ENCODE measurements at regions not wholly inside any gene's neighbourhood (a gene's known extent, or its start where the extent isn't known, plus 50 kb on each side); places are given as distances from the start of the nearest gene placed in this dataset.
"Not testable (repeated sequence)": the region's sequence is repeated elsewhere in the genome, so short reads cannot be mapped to it uniquely, and the experiment has no call there.

DNA sequence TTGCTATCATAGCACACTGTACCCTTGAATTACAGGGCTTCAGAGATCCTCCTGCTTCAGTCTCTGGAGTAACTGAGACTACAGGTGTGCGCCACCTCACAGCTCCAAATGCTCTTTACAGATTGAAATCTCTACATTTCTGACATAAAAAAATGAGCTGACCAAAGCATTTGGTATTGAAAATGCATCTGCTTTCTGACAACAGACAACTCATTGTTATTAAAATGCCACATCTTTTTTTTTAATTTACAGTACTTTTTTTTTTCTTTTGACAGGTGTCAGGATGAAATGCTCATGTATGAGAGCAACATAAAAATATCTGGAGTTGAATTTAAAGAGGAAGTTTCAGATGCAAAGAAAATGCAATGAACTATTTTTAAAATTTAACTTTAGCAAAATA is 764.5 kb downstream of the TRAM1L1 start:
- DNase-seq (ENCODE audit: low spot score) = no peak

DNA sequence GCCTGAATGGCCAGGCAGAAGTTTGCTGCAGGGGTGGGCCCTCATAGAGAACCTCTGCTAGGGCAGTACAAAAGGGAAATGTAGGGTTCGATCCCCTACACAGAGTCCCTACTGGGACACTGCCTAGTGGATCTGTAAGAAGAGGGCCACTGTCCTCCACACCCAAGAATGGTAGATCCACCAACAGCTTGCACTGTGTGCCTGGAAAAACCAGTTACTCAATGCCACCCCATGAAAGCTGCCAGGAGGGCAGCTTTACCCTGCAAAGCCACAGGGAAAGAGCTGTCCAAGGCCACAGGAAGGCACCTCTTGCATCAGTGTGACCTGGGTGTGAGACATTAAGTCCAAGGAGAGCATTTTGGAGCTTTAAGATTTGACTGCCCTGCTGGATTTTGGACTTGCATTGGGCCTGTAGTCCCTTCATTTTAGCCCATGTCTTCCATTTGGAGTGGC is 781.6 kb downstream of the TRAM1L1 start:
- DNase-seq (ENCODE audit: low spot score) = no peak

DNA sequence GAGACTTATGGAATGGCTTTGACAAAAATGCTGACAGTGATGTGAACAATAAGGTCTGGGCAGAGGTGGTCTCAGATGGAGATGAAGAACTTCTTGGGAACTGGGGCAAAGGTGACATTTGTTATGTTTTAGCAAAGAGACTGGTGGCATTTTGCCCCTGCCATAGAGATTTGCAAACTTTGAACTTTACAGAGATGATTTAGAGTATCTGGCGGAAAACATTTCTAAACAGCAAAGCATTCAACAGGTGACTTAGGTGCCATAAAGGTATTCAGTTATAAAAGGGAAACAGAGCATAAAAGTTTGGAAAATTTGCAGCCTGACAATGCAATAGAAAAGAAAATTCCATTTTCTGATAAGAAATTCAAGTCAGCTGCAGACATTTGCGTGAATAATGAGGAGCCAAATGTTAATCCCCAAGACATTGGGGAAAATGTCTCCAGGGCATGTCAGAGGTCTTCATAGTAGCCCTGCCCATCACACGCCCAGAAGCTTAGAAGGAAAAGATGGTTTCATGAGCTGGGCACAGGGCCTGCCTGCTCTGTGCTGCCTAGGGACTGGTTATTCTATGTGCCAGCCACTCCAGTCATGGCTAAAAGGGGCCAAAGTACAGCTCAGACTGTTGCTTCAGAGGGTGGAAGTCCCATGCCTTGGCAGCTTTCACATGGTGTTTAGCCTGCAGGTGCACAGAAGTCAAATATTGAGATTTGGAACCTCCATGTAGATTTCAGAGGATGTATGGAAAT is 782.2 kb downstream of the TRAM1L1 start:
- DNase-seq (ENCODE audit: low spot score) = no peak

DNA sequence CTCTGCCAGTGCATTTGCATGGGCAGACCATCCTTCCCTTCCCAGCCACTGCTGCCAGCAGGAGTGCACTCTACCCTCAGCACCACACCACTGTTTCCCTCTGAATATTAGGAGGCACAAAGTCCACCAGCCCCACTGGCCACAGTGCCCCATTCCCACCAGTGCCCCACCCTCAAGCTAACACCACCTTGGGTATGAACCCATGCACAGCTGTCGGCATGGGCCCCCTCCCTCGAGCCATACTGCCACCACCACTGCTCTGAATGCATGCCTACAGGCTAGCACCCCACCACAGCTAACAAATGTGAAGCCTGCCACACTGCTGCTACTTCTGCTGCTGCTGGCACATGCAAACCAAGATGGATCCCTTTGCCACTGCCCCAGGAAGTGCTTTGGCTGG is 810.4 kb downstream of the TRAM1L1 start:
- DNase-seq (ENCODE audit: low spot score) = no peak

DNA sequence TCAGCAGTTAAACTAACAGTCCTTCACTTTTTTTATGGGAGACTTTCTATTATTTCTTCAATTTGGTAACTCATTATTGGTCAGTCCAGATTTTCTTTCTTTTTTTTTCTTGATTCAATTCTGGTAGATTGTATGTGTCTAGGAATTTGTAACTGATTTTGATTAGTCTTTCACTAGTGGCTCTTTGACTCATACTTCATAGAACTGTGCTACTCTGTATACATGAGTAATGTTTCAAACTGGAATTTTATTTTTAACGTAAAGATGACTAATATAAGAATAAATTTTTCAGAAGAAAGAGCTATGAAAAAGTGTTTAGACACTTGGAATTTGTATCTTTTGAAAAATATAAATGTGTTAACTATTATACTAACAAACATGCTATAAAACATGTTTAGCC is 813.0 kb downstream of the TRAM1L1 start:
- DNase-seq (ENCODE audit: low spot score) = no peak

DNA sequence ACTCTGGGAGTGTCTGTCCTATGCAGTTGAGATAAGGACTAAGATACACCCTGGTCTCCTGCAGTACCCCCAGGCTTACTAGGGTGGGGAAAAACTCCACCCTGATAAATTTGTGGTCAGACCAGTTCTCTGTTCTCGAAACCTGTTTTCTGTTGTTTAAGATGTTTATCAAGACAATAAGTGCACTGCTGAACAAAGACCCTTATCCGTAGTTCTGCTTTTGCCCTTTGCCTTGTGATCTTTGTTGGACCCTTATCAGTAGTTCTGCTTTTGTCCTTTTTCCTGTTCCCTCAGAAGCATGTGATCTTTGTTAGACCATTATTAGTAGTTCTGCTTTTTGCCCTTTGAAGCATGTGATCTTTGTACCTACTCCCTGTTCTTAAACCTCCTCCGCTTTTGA is 824.4 kb downstream of the TRAM1L1 start:
- not testable (repeated sequence) for DNase-seq (ENCODE audit: low spot score)

DNA sequence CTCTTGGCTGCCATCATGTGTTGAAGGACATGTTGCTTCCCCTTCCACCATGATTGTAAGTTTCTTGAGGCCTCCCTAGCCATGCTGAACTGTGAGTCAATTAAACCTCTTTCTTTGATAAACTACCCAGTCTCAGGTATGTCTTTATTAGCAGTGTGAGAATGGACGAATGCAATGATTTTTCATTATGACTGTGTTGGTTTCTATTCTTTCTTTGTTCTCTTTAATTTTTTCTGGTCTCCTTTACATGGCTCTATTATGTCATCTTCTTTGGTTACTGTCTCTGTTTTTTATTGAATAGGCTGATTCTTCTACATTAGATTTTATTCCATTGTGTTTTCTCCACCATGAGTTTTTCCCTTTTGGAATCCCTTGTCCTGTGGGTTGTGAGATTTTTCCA is 840.6 kb downstream of the TRAM1L1 start:
- no peak for DNase-seq (ENCODE audit: low spot score)

DNA sequence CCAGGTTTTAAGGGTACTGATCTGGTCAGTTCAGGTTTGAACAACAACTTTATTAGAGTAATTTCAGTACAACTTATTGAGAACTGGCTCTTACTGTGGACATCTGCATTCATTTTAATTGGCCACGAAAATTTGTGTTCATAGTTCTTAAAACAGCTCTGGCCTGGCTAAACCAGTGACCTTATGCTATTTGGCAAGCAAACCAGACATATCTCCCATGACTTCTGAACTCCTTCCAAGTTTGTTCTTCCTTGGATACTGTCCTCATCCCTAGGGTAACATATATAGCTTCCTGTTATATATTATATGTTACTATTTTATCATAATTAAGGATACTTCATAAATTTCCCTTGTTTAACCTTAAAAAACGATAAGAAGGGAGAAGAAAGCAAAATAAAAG is 841.9 kb downstream of the TRAM1L1 start:
- no peak for DNase-seq (ENCODE audit: low spot score)

DNA sequence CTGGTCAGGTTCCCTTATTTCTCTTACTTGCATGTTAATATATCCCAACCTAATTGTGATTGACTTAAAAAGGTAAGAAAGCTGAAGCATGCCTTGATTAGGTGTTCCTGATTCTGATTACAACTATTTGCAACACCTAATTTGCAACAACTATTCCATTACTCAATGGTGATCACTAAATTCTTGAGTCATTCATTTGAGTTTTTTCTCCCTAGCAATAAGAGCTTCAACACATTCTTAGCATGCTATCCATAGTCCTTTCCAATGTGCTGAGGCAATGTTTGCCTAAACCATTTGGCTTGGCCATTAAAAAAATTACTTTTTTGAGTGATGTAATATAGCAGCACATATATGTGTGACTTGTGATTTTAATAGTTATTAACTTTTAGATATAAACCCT is 851.4 kb downstream of the TRAM1L1 start:
- no peak for DNase-seq (ENCODE audit: low spot score)

DNA sequence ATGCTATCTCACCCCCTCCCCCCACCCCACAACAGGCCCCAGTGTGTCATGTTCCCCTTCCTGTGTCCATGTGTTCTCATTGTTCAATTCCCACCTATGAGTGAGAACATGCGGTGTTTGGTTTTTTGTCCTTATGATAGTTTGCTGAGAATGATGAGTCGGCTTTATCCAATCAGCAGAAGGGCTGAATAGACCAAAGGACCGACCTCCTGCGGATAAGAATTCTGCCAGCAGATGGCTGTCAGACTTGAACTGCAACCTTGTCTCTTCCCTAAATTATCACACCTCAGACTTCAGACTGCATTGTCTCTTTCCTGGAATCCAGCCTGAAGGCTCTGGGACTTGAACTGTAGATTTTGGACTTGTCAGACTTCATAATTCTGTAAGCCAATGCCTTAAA is 853.4 kb downstream of the TRAM1L1 start:
- not testable (repeated sequence) for DNase-seq (ENCODE audit: low spot score)

DNA sequence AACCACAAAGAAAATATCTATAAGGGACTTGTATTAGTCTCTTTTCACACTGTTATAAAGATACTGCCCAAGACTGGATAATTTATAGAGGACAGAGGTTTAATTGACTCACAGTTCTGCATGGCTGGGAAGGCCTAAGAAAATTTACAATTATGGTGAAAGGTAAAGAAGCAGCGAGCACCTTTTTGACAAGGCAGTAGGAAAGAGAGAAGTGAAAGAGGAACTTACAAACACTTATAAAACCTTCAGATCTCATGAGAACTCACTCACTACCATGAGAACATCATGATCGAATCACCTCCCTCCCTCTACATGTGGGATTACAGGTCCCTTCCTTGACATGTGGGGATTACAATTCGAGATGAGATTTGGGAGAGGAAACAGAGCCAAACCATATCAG is 856.0 kb downstream of the TRAM1L1 start:
- DNase-seq (ENCODE audit: low spot score) = no peak

DNA sequence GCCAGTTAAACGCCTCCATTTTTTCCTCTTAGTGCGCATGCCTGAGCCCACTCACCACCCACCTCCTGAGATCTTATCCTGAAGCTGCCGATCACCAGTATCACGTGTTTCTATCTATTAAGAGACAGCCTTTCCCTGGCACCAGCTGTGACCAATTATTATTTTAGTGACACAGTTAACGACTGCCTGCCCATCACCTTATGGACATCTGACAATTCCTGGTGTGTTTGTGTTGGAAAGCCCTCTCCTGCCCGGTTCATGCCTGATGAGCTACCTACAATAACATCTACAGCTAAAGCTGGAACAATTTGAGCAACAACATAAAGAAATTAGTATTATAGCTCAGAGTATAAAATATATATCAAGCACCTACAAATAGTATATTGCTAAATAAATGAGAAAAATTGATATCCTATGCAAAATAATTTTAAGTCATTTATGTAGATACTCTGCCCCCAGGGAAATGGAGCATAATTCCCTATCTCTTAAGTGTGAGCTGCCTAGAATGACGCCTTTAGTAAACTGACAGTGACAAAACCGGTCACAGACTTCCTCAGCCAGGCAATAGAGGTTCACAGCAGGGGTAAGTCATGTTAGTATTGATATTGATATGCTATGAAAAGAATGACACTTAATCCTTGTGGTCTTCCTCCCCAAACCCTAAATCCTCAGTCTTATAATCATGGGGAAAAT is 862.2 kb downstream of the TRAM1L1 start:
- no peak for DNase-seq (ENCODE audit: low spot score)

DNA sequence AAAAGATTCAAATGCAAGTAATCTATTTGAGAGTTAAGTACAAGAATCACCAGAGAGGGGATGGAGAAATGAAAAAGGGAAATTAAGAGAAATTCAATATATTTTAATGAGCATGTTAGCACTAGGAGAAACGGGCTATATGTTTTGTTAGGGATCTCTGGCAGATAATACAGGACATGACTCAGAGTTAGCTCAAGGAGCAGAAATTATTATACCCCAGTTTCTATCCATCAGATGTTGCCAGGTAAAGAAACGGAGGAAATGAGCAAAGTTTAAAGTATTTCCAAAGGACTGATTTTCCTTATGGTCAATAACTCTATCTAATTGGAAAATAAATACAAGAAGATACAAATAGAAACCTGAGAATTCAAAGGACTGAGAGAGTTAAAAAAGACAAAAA is 867.6 kb downstream of the TRAM1L1 start:
- DNase-seq (ENCODE audit: low spot score) = no peak

DNA sequence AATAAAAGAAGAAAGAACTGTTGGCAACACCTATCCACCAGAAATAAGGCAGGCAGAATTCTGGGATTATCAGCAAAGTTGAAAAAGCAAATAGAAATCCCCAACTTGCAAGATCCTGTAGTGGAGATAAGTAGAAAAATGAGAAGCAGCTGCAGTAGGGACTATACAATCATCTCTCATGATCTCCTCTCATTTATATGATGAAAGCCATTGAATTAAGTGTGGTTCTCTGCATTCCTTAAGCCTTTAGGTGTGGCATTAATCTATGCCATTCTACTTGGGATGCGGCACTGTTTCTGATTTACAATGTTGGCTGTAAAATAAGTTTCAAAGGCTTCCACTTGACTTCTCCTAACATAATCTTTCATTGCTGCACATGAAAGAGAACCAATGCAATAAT is 869.8 kb downstream of the TRAM1L1 start:
- DNase-seq (ENCODE audit: low spot score) = no peak

DNA sequence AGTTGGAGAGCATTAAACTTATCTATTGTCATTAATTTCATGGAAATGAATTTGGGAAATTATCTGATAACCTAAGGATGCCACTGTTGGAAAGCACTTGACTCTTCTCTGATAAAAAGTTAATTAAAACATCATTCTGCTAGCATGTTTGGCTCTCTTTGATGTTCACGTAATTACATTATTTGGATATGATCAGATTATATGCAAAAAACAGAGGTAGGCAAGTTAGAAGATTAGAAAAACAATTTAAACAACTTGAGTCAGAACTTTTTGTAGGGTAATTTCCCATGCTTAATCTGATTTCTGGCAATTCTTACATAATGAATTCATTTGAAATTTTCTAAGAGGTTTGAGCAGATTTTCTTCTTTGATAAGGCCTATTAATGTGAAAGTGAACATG is 882.9 kb downstream of the TRAM1L1 start:
- DNase-seq (ENCODE audit: low spot score) = no peak

DNA sequence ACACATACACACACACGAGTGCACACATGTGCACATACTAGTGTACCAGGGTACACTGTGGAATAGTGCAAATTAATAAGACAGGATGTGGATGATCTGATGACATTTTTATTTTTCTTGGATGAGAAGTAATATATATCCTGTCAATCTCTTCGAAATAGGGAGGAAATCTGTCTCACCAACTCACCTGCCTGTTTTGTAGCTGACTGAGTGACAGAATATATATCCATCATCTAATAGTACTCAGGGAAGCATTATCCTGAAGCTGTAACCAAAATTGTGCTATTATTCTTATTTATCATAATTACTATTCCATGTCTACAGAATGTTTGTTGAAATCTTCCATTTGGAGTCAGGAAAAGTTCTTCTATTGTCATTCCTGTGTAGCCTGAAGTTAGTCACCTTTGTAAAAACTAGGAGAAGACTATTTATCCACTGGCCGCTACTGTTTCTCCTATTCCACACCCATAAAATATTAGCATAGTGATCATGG is 888.0 kb downstream of the TRAM1L1 start:
- DNase-seq (ENCODE audit: low spot score) = no peak

DNA sequence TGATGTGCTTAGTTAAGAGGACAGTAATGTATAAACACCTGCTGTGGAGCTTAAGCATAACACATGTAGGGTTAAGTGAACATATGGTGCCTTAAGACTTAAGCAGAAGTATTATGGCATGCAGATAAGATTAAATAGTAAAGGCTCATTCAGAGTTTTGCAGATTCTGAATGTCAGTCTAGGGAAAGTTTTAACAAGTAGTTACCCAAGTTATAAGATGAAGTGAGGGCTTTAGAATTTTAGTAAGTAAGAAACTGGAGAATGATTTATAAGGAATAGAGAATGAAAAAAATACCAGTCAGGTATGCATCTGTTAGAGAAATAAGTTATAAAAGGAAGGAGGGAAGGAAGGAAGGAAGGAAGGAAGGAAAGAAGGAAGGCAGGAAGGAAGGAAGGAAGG is 902.1 kb downstream of the TRAM1L1 start:
- no peak for DNase-seq (ENCODE audit: low spot score)

DNA sequence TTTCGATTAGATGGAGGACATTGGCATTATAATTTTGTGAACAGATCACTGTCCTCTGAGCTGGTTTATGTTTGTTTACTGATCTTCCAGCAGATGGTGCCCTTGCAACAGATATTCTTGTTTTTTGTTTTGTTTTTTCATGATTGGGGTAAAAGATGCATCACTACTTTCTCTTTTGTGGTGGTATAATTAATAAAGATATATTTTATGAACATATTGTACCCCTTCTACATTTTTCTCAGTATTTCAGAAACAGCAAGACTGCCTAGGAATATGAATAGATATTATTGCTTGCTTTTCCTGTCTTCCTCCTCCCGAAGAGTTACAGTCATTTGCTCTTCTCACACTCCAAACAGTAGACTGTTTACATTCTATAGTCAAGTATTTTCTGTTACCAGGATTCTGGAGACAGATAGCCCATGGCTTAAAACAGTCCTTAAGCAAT is 905.2 kb downstream of the TRAM1L1 start:
- peak; percentile 5 for DNase-seq (ENCODE audit: low spot score)

DNA sequence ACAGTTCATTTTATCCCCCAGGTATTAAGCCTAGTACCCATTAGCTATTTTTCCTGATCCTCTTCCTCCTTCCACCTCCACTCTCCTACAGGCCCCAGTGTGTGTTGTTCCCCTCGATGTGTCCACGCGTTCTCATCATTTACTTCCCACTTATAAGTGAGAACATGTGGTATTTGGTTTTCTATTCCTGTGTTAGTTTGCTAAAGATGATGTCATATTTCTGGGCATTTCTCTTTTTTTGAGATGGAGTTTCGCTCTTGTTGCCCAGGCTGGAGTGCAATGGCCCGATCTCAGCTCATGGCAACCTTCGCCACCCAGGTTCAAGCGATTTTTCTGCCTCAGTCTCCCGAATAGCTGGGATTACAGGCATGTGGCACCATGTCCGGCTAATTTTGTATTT is 934.0 kb downstream of the TRAM1L1 start:
- not testable (repeated sequence) for DNase-seq (ENCODE audit: low spot score)

DNA sequence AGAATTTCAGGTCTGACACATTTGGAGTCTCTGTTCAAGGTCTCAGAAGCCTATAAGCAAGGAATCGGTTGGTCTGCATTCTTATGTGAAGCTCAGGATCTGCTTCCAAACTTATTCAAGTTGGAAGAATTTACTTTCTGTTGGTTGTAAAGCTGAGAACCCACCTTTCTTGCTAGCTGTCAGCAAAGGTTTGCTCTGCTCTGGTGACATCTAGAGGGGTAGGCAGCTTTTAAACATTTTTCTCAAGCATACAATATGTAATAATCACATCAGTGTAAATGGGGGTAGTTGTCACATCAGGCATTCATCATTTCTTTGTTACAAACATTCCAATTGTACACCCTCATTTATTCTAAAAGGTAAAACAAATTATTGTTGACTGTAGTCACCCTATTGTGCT is 935.2 kb downstream of the TRAM1L1 start:
- DNase-seq (ENCODE audit: low spot score) = no peak

DNA sequence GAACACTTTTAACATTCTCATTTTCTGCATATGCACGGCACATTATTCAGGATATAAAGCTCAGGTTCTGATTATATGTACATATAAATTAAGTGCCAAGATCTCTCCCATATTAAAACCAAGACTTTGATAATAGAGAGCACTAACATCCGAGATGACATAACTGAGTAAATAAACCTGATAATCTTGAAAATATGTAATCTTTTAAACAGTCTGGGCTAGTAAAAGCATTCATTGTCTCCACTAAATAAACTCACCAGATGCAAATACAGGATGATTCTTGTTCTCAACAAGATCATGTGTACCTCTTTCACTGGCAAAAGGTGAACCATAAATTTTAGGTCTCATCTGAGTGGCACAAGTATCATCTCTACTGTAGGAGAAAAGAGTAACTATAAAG is 942.2 kb downstream of the TRAM1L1 start:
- no peak for DNase-seq (ENCODE audit: low spot score)

DNA sequence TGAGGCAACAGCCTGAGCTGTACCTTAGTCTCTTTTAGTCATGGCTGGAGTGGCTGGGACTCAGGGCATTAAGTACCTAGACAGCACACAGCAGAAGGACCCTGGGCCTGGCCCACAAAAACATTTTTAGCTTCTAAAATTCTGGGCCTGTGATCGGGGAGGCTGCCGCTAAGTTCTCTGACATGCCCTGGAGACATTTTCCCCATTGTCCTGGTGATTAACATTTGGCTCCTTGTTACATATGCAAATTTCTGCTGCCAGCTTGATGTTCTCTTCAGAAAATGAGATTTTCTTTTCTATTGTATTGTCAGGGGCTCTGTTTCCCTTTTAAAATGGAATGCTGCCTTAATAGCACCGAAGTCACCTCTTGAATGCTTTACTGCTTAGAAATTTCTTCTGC is 952.4 kb downstream of the TRAM1L1 start:
- no peak for DNase-seq (ENCODE audit: low spot score)

DNA sequence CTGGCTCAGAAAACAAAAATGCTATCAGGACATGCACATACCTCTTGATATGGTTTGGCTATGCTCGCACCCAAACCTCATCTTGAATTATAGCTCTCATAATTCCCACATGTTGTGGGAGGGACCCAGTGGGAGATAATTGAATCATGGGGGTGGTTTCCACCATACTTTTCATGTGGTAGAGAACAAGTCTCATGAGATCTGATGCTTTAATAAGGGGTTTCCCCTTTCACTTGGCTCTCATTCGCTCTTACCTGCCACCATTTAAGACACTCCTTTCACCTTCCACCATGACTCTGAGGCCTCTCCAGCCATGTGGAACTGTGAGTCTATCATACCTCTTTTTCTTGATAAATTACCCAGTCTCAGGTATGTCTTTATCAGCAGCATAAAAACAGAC is 958.6 kb downstream of the TRAM1L1 start:
- no peak for DNase-seq (ENCODE audit: low spot score)

DNA sequence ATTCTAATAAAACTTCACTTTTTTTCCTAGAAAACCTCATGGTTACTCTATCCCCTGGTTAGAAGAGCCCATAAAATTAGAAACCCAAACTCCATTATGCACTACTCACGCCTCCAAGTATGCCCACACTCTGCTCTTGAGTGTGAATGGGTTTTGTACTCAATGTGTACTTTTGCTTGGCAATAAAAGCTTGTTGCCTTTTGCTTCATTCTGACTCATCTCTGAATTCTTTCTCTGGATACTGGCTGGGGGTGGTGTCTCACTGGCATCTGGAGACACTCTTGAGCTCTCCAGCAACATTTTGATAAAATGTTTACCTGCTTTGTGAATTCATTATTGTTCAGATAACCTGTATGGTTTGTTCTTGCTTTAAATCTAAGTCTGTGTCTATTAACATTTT is 963.3 kb downstream of the TRAM1L1 start:
- no peak for DNase-seq (ENCODE audit: low spot score)
